Activated naive CD8-positive, alpha-beta T cell treated with anti-CD3 and anti-CD28 coated beads, Interleukin-2, amount 50 U/mL, for 24 hours (primary cell): ENCODE measurements at regions not wholly inside any gene's neighbourhood (a gene's known extent, or its start where the extent isn't known, plus 50 kb on each side); places are given as distances from the start of the nearest gene placed in this dataset.
"Not testable (repeated sequence)": the region's sequence is repeated elsewhere in the genome, so short reads cannot be mapped to it uniquely, and the experiment has no call there.

Experiments
- ATAC-seq: fragments of 150-1000 bp; cut with Tn5 transposase; one replicate; pipeline ENCODE4 v1.10.0; 2021
- DNase-seq: peaks from one replicate; pipeline ENCODE4 v3.0.0; 2021
- H3K27ac Mint-ChIP-seq: one replicate; pipeline ENCODE4 v1.8.0; 2021; ENCODE audit warnings: mild to moderate bottlenecking, mixed read lengths
- H3K27me3 Mint-ChIP-seq: one replicate; pipeline ENCODE4 v1.8.0; 2021; ENCODE audit warnings: mixed read lengths
- H3K36me3 Mint-ChIP-seq: one replicate; pipeline ENCODE4 v1.8.0; 2021; ENCODE audit warnings: low read depth, mixed read lengths
- H3K4me1 Mint-ChIP-seq: one replicate; pipeline ENCODE4 v1.8.0; 2021; ENCODE audit warnings: mixed read lengths
- H3K4me3 Mint-ChIP-seq: one replicate; pipeline ENCODE4 v1.8.0; 2021; ENCODE audit warnings: mild to moderate bottlenecking, moderate library complexity, mixed read lengths
- H3K9me3 Mint-ChIP-seq: one replicate; pipeline ENCODE4 v1.8.0; 2021; ENCODE audit warnings: mixed read lengths

- no peaks in the 10 kb centered on the region for H3K36me3 Mint-ChIP-seq
- DNase-seq (no peak), ATAC-seq (no peak)
- H3K27ac Mint-ChIP-seq, result no peak overlapping the region
- H3K4me3 Mint-ChIP-seq, result no peak overlapping the region
- no peaks in the 10 kb centered on the region for H3K4me1 Mint-ChIP-seq
- H3K9me3 Mint-ChIP-seq, result peaks cover 12% of the 10 kb centered on the region
- H3K27me3 Mint-ChIP-seq, result peaks cover 4% of the 10 kb centered on the region
Measured at GRCh38 chrX:46040001-46040400, 505.2 kb downstream of the ZNF674 start.

GRCh38 chrX:46039526-46039925, 505.7 kb downstream of the ZNF674 start:
- H3K27ac Mint-ChIP-seq, result no peak overlapping the region
- peaks cover 12% of the 10 kb centered on the region for H3K9me3 Mint-ChIP-seq
- peaks cover 4% of the 10 kb centered on the region for H3K27me3 Mint-ChIP-seq
- H3K36me3 Mint-ChIP-seq, result no peaks in the 10 kb centered on the region
- ATAC-seq, result no peak
- no peak for DNase-seq
- H3K4me3 Mint-ChIP-seq, result no peak overlapping the region
- H3K4me1 Mint-ChIP-seq, result no peaks in the 10 kb centered on the region

GRCh38 chrX:46036508-46036907, 508.7 kb downstream of the ZNF674 start:
- no peak for DNase-seq
- Mint-ChIP-seq H3K4me3 (no peak overlapping the region), H3K27me3 (peaks cover 3% of the 10 kb centered on the region), H3K4me1 (no peaks in the 10 kb centered on the region), H3K27ac (no peak overlapping the region), H3K36me3 (no peaks in the 10 kb centered on the region), H3K9me3 (peaks cover 9% of the 10 kb centered on the region)
- ATAC-seq, result no peak

- Mint-ChIP-seq H3K9me3 (no peaks in the 10 kb centered on the region), H3K4me3 (no peak overlapping the region), H3K4me1 (no peaks in the 10 kb centered on the region), H3K27me3 (peaks cover 2% of the 10 kb centered on the region), H3K27ac (no peak overlapping the region), H3K36me3 (no peaks in the 10 kb centered on the region)
- ATAC-seq (no peak), DNase-seq (no peak)
Measured at GRCh38 chrX:46034868-46035267, 510.4 kb downstream of the ZNF674 start.

GRCh38 chrX:46029777-46030176, 515.4 kb downstream of the ZNF674 start:
- Mint-ChIP-seq H3K9me3 (no peaks in the 10 kb centered on the region), H3K4me3 (no peak overlapping the region), H3K27ac (no peak overlapping the region), H3K27me3 (peaks cover 4% of the 10 kb centered on the region), H3K36me3 (no peaks in the 10 kb centered on the region), H3K4me1 (no peaks in the 10 kb centered on the region)
- DNase-seq, result no peak
- ATAC-seq, result no peak

GRCh38 chrX:46016296-46016695, 528.9 kb downstream of the ZNF674 start:
- H3K27ac Mint-ChIP-seq, result no peak overlapping the region
- H3K9me3 Mint-ChIP-seq, result no peaks in the 10 kb centered on the region
- H3K36me3 Mint-ChIP-seq, result no peaks in the 10 kb centered on the region
- no peaks in the 10 kb centered on the region for H3K27me3 Mint-ChIP-seq
- H3K4me3 Mint-ChIP-seq, result no peak overlapping the region
- no peak for ATAC-seq
- no peaks in the 10 kb centered on the region for H3K4me1 Mint-ChIP-seq
- DNase-seq, result no peak

- H3K9me3 Mint-ChIP-seq, result no peaks in the 10 kb centered on the region
- H3K4me3 Mint-ChIP-seq, result no peak overlapping the region
- ATAC-seq (no peak), DNase-seq (no peak)
- H3K4me1 Mint-ChIP-seq, result no peaks in the 10 kb centered on the region
- H3K27me3 Mint-ChIP-seq, result no peaks in the 10 kb centered on the region
- H3K36me3 Mint-ChIP-seq, result no peaks in the 10 kb centered on the region
- no peak overlapping the region for H3K27ac Mint-ChIP-seq
Measured at GRCh38 chrX:46015653-46016052, 529.6 kb downstream of the ZNF674 start.

GRCh38 chrX:45992402-45993123, 552.7 kb downstream of the ZNF674 start:
- no peak for DNase-seq
- no peak for ATAC-seq
- H3K27me3 Mint-ChIP-seq, result peaks cover 2% of the 10 kb centered on the region
- peaks cover 9% of the 10 kb centered on the region for H3K9me3 Mint-ChIP-seq
- H3K27ac Mint-ChIP-seq, result no peak overlapping the region
- H3K4me3 Mint-ChIP-seq, result no peak overlapping the region
- H3K4me1 Mint-ChIP-seq, result no peaks in the 10 kb centered on the region
- no peaks in the 10 kb centered on the region for H3K36me3 Mint-ChIP-seq

- Mint-ChIP-seq H3K4me1 (no peaks in the 10 kb centered on the region), H3K27ac (no peak overlapping the region), H3K9me3 (peaks cover 4% of the 10 kb centered on the region), H3K27me3 (no peaks in the 10 kb centered on the region), H3K4me3 (no peak overlapping the region), H3K36me3 (no peaks in the 10 kb centered on the region)
- ATAC-seq (no peak), DNase-seq (no peak)
Measured at GRCh38 chrX:45986971-45987370, 558.2 kb downstream of the ZNF674 start.

GRCh38 chrX:45986081-45986480, 559.1 kb downstream of the ZNF674 start:
- Mint-ChIP-seq H3K36me3 (no peaks in the 10 kb centered on the region), H3K9me3 (peaks cover 4% of the 10 kb centered on the region), H3K4me3 (no peak overlapping the region), H3K27me3 (no peaks in the 10 kb centered on the region), H3K4me1 (no peaks in the 10 kb centered on the region), H3K27ac (no peak overlapping the region)
- no peak for ATAC-seq
- no peak for DNase-seq

GRCh38 chrX:45982958-45983727, 562.1 kb downstream of the ZNF674 start:
- not testable (repeated sequence) for H3K4me1 Mint-ChIP-seq, H3K27me3 Mint-ChIP-seq, H3K27ac Mint-ChIP-seq, H3K36me3 Mint-ChIP-seq, ATAC-seq, H3K4me3 Mint-ChIP-seq, H3K9me3 Mint-ChIP-seq, DNase-seq

- H3K4me3 Mint-ChIP-seq, result no peak overlapping the region
- no peaks in the 10 kb centered on the region for H3K27me3 Mint-ChIP-seq
- no peaks in the 10 kb centered on the region for H3K4me1 Mint-ChIP-seq
- no peak overlapping the region for H3K27ac Mint-ChIP-seq
- no peak for DNase-seq
- ATAC-seq, result no peak
- no peaks in the 10 kb centered on the region for H3K36me3 Mint-ChIP-seq
- peaks cover 4% of the 10 kb centered on the region for H3K9me3 Mint-ChIP-seq
Measured at GRCh38 chrX:45980726-45981125, 564.5 kb downstream of the ZNF674 start.

- H3K27ac Mint-ChIP-seq, result no peak overlapping the region
- H3K9me3 Mint-ChIP-seq, result no peaks in the 10 kb centered on the region
- H3K27me3 Mint-ChIP-seq, result no peaks in the 10 kb centered on the region
- no peak overlapping the region for H3K4me3 Mint-ChIP-seq
- no peaks in the 10 kb centered on the region for H3K4me1 Mint-ChIP-seq
- DNase-seq (no peak), ATAC-seq (no peak)
- H3K36me3 Mint-ChIP-seq, result no peaks in the 10 kb centered on the region
Measured at GRCh38 chrX:45975633-45976032, 569.6 kb downstream of the ZNF674 start.

- no peaks in the 10 kb centered on the region for H3K4me1 Mint-ChIP-seq
- no peaks in the 10 kb centered on the region for H3K27me3 Mint-ChIP-seq
- H3K36me3 Mint-ChIP-seq, result no peaks in the 10 kb centered on the region
- no peaks in the 10 kb centered on the region for H3K9me3 Mint-ChIP-seq
- ATAC-seq (no peak), DNase-seq (no peak)
- H3K4me3 Mint-ChIP-seq, result no peak overlapping the region
- no peak overlapping the region for H3K27ac Mint-ChIP-seq
Measured at GRCh38 chrX:45972636-45973035, 572.6 kb downstream of the ZNF674 start.

GRCh38 chrX:45959567-45959966, 585.7 kb downstream of the ZNF674 start:
- H3K4me3 Mint-ChIP-seq, result no peak overlapping the region
- H3K9me3 Mint-ChIP-seq, result peaks cover 5% of the 10 kb centered on the region
- no peaks in the 10 kb centered on the region for H3K4me1 Mint-ChIP-seq
- H3K36me3 Mint-ChIP-seq, result no peaks in the 10 kb centered on the region
- DNase-seq, result no peak
- H3K27me3 Mint-ChIP-seq, result no peaks in the 10 kb centered on the region
- no peak for ATAC-seq
- no peak overlapping the region for H3K27ac Mint-ChIP-seq
